Spleen (tissue), 11 donors: ENCODE measurements at regions not wholly inside any gene's neighbourhood (a gene's known extent, or its start where the extent isn't known, plus 50 kb on each side); places are given as distances from the start of the nearest gene placed in this dataset.

ENCODE experiments used
- DNase-seq: peaks from one replicate; pipeline ENCODE4 v3.0.0-alpha.2; 2020
- H3K27ac ChIP-seq, 8 donors: fragments of 200-600 bp; sonication (generic) in 7 of 8; 1 replicate in 4 of 8; 2 replicates in 4 of 8; pipeline versions ENCODE4 v1.5.0 to v1.8.0; 2016 to 2021; ENCODE audit warnings: inconsistent platforms in 4 of 8, mild to moderate bottlenecking in 4 of 8, moderate library complexity in 1 of 8
- H3K27me3 ChIP-seq, 7 donors: fragments of 200-600 bp; sonication (generic) in 6 of 7; replicated peaks in 1 of 7; 1 replicate in 4 of 7; 2 replicates in 3 of 7; pipeline versions ENCODE4 v1.5.0 to v1.8.0; 2016 to 2021; ENCODE audit warnings: inconsistent platforms in 3 of 7, mild to moderate bottlenecking in 1 of 7
- H3K36me3 ChIP-seq, 6 donors: fragments of 200-600 bp; sonication (generic) in 5 of 6; 1 replicate in 4 of 6; 2 replicates in 2 of 6; pipeline versions ENCODE4 v1.5.0 to v1.8.0; 2016 to 2021; ENCODE audit warnings: inconsistent platforms in 2 of 6
- H3K4me1 ChIP-seq, 6 donors: fragments of 200-600 bp; sonication (generic) in 5 of 6; 1 replicate in 3 of 6; 2 replicates in 3 of 6; pipeline versions ENCODE4 v1.5.0 to v1.8.0; 2016 to 2021; ENCODE audit warnings: inconsistent platforms in 3 of 6
- H3K4me3 ChIP-seq, 8 donors: fragments of 200-600 bp; sonication (generic) in 7 of 8; 1 replicate in 4 of 8; 2 replicates in 4 of 8; pipeline versions ENCODE4 v1.5.0 to v1.8.0; 2016 to 2021; ENCODE audit warnings: inconsistent platforms in 4 of 8, mild to moderate bottlenecking in 4 of 8, moderate library complexity in 2 of 8
- H3K9me3 ChIP-seq, 8 donors: fragments of 200-600 bp; sonication (generic) in 7 of 8; 1 replicate in 4 of 8; 2 replicates in 4 of 8; pipeline versions ENCODE4 v1.5.0 to v1.8.0; 2016 to 2021; ENCODE audit warnings: inconsistent platforms in 4 of 8
- CTCF ChIP-seq, 11 experiments: fragments of 200-600 bp in 7 of 11; fragments of 450-650 bp in 4 of 11; sonication (generic) in 4 of 11; IDR thresholded peaks in 8 of 11; conservative IDR thresholded peaks in 3 of 11; 1 replicate in 7 of 11; 2 replicates in 4 of 11; pipeline versions ENCODE4 v1.4.0 to v1.8.0; 2016 to 2021; ENCODE audit warnings: antibody characterized with exemption in 11 of 11, inconsistent platforms in 4 of 11, mild to moderate bottlenecking in 1 of 11
- POLR2A ChIP-seq, 3 donors: fragments of 450-650 bp; IDR thresholded peaks; one replicate each; pipeline ENCODE4 v1.5.1; 2017; ENCODE audit warnings: antibody characterized with exemption in 3 of 3, mild to moderate bottlenecking in 1 of 3
- POLR2AphosphoS5 ChIP-seq, 3 donors: sonication (generic); formaldehyde crosslinking; IDR thresholded peaks; one replicate each; pipeline ENCODE4 v1.5.1; 2017; ENCODE audit warnings: antibody characterized with exemption in 3 of 3
- WGBS, 5 donors: extraction: QIAGEN DNeasy Blood & Tissue Kit in 3 of 5; methylation state at CpG; one replicate each; pipeline versions ENCODE4 v1.1.5 to v1.1.7; 2013 to 2018; 5-methylcytosine and 5-hydroxymethylcytosine counted together
- intact Hi-C: fragments of 100-400 bp; cut with DNase I; formaldehyde crosslinking; loops from one replicate; pipeline ENCODE4 v1.15.0; 2023; ENCODE audit warnings: low total_unique reads
- donor health status: healthy with polysubstance abuse.
- donor health status: DM: no; HTN: no; CAD: no; lungs with moderate emphysema.
- donor health status: DM: no; HTN: no; CAD: no.
- donor health status: Bipolar disorder and iron deficiency.
- donor health status: healthy.
- donor health status: DM: no; HTN: no; CAD: no.
- donor health status: DM: yes; HTN: yes; CAD: no.

- TF ChIP-seq POLR2AphosphoS5 (IDR thresholded peaks at IDR 0.05), result no peak
- no peak for TF ChIP-seq CTCF (IDR thresholded peaks at IDR 0.05 in 8 of 11, conservative IDR thresholded peaks at IDR 0.05 in 3 of 11)
- TF ChIP-seq POLR2A (IDR thresholded peaks at IDR 0.05), result no peak
- DNase-seq, result no peak
- 90 to 100% (median 96%) methylated on average over 1 of the region's 1 CpG for WGBS, 5 donors
Observed at GRCh38 chr1:72439036-72439435, 156.7 kb upstream of the NEGR1 start.

GRCh38 chr1:72438270-72438669 is 155.9 kb upstream of the NEGR1 start:
- Histone ChIP-seq H3K9me3 (peaks cover 0 to 2% (median 0%) of the 10 kb centered on the region in 8 donors), H3K27ac (no peak overlapping the region), H3K27me3 (no peaks in the 10 kb centered on the region), H3K36me3 (no peaks in the 10 kb centered on the region), H3K4me1 (no peaks in the 10 kb centered on the region), H3K4me3 (no peak overlapping the region)
- intact Hi-C loops, result no loop called here
- TF ChIP-seq CTCF (IDR thresholded peaks at IDR 0.05 in 8 of 11, conservative IDR thresholded peaks at IDR 0.05 in 3 of 11) (no peak), POLR2AphosphoS5 (IDR thresholded peaks at IDR 0.05) (no peak), POLR2A (IDR thresholded peaks at IDR 0.05) (no peak)
- WGBS, 5 donors, result 59 to 81% (median 65%) methylated on average over 1 of the region's 1 CpG
- no peak for DNase-seq

More at GRCh38 chr1:72439036-72439435, 156.7 kb upstream of the NEGR1 start:
- Histone ChIP-seq H3K27me3 (no peaks in the 10 kb centered on the region), H3K4me1 (no peaks in the 10 kb centered on the region), H3K9me3 (peaks cover 0 to 2% (median 0%) of the 10 kb centered on the region in 8 donors), H3K27ac (no peak overlapping the region), H3K4me3 (no peak overlapping the region), H3K36me3 (no peaks in the 10 kb centered on the region)
- intact Hi-C loops, result no loop called here

GRCh38 chr1:72435025-72435424 is 152.7 kb upstream of the NEGR1 start:
- DNase-seq, result no peak
- no peak overlapping the region for H3K4me3 ChIP-seq
- no peak overlapping the region for H3K27ac ChIP-seq
- TF ChIP-seq POLR2A (IDR thresholded peaks at IDR 0.05) (no peak), POLR2AphosphoS5 (IDR thresholded peaks at IDR 0.05) (no peak), CTCF (IDR thresholded peaks at IDR 0.05 in 8 of 11, conservative IDR thresholded peaks at IDR 0.05 in 3 of 11) (no peak)
- no peaks in the 10 kb centered on the region for H3K36me3 ChIP-seq
- intact Hi-C loops, result no loop called here
- H3K9me3 ChIP-seq, result peaks cover 0 to 2% (median 0%) of the 10 kb centered on the region in 8 donors
- no peaks in the 10 kb centered on the region for H3K27me3 ChIP-seq
- no peaks in the 10 kb centered on the region for H3K4me1 ChIP-seq

GRCh38 chr1:72434070-72434469 is 151.7 kb upstream of the NEGR1 start:
- Histone ChIP-seq H3K36me3 (no peaks in the 10 kb centered on the region), H3K4me3 (no peak overlapping the region), H3K27me3 (no peaks in the 10 kb centered on the region), H3K27ac (no peak overlapping the region), H3K9me3 (peaks cover 0 to 6% (median 0%) of the 10 kb centered on the region in 8 donors), H3K4me1 (no peaks in the 10 kb centered on the region)
- WGBS, 5 donors, result 79 to 92% (median 87%) methylated on average over 2 of the region's 2 CpGs
- DNase-seq, result no peak
- intact Hi-C loops, result no loop called here
- TF ChIP-seq POLR2A (IDR thresholded peaks at IDR 0.05) (no peak), CTCF (IDR thresholded peaks at IDR 0.05 in 8 of 11, conservative IDR thresholded peaks at IDR 0.05 in 3 of 11) (no peak), POLR2AphosphoS5 (IDR thresholded peaks at IDR 0.05) (no peak)
